Liver (tissue), 3 donors: ENCODE measurements at regions not wholly inside any gene's neighbourhood (a gene's known extent, or its start where the extent isn't known, plus 50 kb on each side); places are given as distances from the start of the nearest gene placed in this dataset.

Source experiments
- ATF3 ChIP-seq: IDR thresholded peaks from 2 replicates; pipeline ENCODE4 v1.6.1; 2016; ENCODE audit warnings: antibody characterized with exemption
- CTCF ChIP-seq: fragments of 150-350 bp; IDR thresholded peaks from 2 replicates; pipeline ENCODE4 v1.5.1; 2017; ENCODE audit warnings: improper control_type of control experiment, low read depth, low read length; ENCODE audit not compliant: missing input control
- FOXA2 ChIP-seq: IDR thresholded peaks from 2 replicates; pipeline ENCODE4 v1.6.1; 2016; ENCODE audit warnings: antibody characterized with exemption
- GABPA ChIP-seq, 2 donors: IDR thresholded peaks in 1 of 2; conservative IDR thresholded peaks in 1 of 2; 2 replicates each; pipeline ENCODE4 v1.6.1; 2016; ENCODE audit warnings: antibody characterized with exemption in 2 of 2, mild to moderate bottlenecking in 1 of 2, moderate library complexity in 1 of 2
- JUND ChIP-seq, 2 donors: IDR thresholded peaks; 2 replicates each; pipeline ENCODE4 v1.6.1; 2016; ENCODE audit warnings: antibody characterized with exemption in 2 of 2
- MAX ChIP-seq: IDR thresholded peaks from 2 replicates; pipeline ENCODE4 v1.6.1; 2016; ENCODE audit warnings: antibody characterized with exemption
- RAD21 ChIP-seq, 2 donors: IDR thresholded peaks; 2 replicates each; pipeline ENCODE4 v1.6.1; 2016; ENCODE audit warnings: antibody characterized with exemption in 2 of 2, mild to moderate bottlenecking in 2 of 2
- REST ChIP-seq: IDR thresholded peaks from 2 replicates; pipeline ENCODE4 v1.6.1; 2016; ENCODE audit warnings: antibody characterized with exemption, mild to moderate bottlenecking
- SP1 ChIP-seq: IDR thresholded peaks from 2 replicates; pipeline ENCODE4 v1.6.1; 2018; ENCODE audit warnings: antibody characterized with exemption, mild to moderate bottlenecking
- TAF1 ChIP-seq: conservative IDR thresholded peaks from 2 replicates; pipeline ENCODE4 v1.6.1; 2016; ENCODE audit warnings: antibody characterized with exemption, mild to moderate bottlenecking
- YY1 ChIP-seq: IDR thresholded peaks from 2 replicates; pipeline ENCODE4 v1.6.1; 2016; ENCODE audit warnings: antibody characterized with exemption, mild to moderate bottlenecking
- ZBTB33 ChIP-seq: IDR thresholded peaks from 2 replicates; pipeline ENCODE4 v1.6.1; 2016; ENCODE audit warnings: antibody characterized with exemption
- donor health status: healthy.
- donor health status: healthy.

GRCh38 chr1:172781513-172782140, 122.7 kb downstream of the FASLG start:
- TF ChIP-seq RAD21 (IDR thresholded peaks at IDR 0.05) (no peak), CTCF (no peak), MAX (no peak), ATF3 (no peak), ZBTB33 (no peak), YY1 (no peak), FOXA2 (no peak), GABPA (IDR thresholded peaks at IDR 0.05 in 1 of 2, conservative IDR thresholded peaks at IDR 0.05 in 1 of 2) (no peak), REST (no peak), SP1 (no peak), TAF1 (no peak), JUND (IDR thresholded peaks at IDR 0.05) (no peak)
